Activated naive CD8-positive, alpha-beta T cell treated with anti-CD3 and anti-CD28 coated beads for 36 hours (primary cell): ENCODE measurements at regions not wholly inside any gene's neighbourhood (a gene's known extent, or its start where the extent isn't known, plus 50 kb on each side); places are given as distances from the start of the nearest gene placed in this dataset.

ENCODE experiments used
- DNase-seq: peaks from one replicate; pipeline ENCODE4 v3.0.0; 2021
- H3K27ac Mint-ChIP-seq: one replicate; pipeline ENCODE4 v1.8.0; 2022; ENCODE audit warnings: mild to moderate bottlenecking, moderate library complexity, mixed read lengths
- H3K27me3 Mint-ChIP-seq: one replicate; pipeline ENCODE4 v1.8.0; 2022; ENCODE audit warnings: mild to moderate bottlenecking, mixed read lengths
- H3K36me3 Mint-ChIP-seq: one replicate; pipeline ENCODE4 v1.8.0; 2021; ENCODE audit warnings: mild to moderate bottlenecking, mixed read lengths
- H3K4me1 Mint-ChIP-seq: one replicate; pipeline ENCODE4 v1.8.0; 2021; ENCODE audit warnings: mixed read lengths
- H3K4me3 Mint-ChIP-seq: one replicate; pipeline ENCODE4 v1.8.0; 2022; ENCODE audit warnings: mild to moderate bottlenecking, moderate library complexity, mixed read lengths
- H3K9me3 Mint-ChIP-seq: one replicate; pipeline ENCODE4 v1.8.0; 2022; ENCODE audit warnings: mixed read lengths

DNA sequence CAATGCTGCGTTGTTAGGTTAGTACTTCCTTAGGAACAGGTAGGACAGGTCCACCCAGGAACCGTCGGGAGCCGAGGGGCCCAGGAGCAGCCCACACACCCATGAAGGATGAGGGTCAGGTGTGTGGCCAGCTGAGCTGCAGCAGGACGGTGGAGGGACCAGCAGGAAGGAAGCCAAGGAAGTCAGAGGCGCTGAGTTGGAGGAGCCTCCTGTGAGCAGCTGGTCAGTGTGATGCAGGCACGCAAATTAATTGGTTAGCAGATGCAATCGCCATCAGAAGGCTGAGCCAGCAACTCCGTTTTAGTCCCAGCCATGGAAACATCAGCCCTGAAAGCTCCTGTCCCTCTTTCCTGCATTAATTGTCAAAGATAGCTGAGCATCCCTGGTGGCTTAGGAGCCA is 114.9 kb upstream of the SOX1 start:
- no peak overlapping the region for H3K4me3 Mint-ChIP-seq
- no peaks in the 10 kb centered on the region for H3K9me3 Mint-ChIP-seq
- no peak for DNase-seq
- peaks cover 8% of the 10 kb centered on the region for H3K27me3 Mint-ChIP-seq
- no peaks in the 10 kb centered on the region for H3K4me1 Mint-ChIP-seq
- H3K27ac Mint-ChIP-seq, result no peak overlapping the region
- no peaks in the 10 kb centered on the region for H3K36me3 Mint-ChIP-seq

DNA sequence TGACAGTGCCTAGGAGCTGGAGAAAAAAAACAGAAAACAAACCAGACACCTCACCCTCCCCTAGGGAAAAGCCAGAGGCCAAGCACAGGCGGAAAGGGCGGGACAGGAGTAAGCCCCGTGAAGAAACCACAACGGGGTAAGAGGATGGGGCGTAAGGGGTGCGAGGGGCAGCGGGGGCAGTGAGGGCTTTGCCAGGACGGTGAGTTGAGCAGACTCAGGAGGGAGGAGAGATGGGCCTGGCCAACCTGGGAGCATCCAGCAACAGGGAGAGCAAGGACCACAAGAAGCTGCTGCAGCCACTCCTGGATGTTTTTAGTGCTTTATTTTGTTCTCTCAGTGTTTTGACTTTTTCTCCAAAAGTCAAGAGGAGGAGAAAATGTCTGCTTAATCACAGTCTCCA is 114.1 kb upstream of the SOX1 start:
- Mint-ChIP-seq H3K4me1 (no peaks in the 10 kb centered on the region), H3K9me3 (no peaks in the 10 kb centered on the region), H3K4me3 (no peak overlapping the region), H3K36me3 (no peaks in the 10 kb centered on the region), H3K27ac (no peak overlapping the region), H3K27me3 (peaks cover 8% of the 10 kb centered on the region)
- no peak for DNase-seq

DNA sequence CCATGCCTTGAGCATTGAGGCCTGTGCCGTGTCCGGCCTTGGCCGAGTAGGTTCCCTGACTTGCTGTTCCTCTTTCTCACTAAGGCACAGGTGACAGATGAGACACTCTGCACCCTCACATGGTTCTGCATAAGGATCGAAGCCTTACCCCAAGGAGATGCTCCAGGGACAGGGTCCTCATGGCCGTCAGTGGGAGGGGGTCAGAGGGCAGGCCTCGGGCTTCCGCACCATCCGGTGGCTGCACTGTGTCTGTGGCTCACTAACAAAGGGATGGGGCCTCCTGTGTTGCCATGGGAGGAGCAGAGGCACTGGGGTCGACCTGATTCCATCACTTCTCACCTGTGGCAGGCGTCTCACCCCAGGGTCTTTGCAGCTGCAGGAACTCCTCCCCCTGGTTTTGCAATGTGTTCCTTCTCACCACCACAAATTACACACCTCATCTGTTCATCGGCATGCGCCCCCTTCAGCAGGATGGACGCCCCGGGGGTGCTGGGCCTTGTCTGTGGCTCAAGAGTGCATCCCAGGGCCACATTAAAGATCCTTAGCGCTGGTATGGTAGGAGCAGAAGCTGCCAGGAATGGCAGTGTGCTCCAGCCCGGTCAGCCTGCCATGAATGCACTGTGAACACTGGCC is 113.3 kb upstream of the SOX1 start:
- Mint-ChIP-seq H3K9me3 (no peaks in the 10 kb centered on the region), H3K4me1 (no peaks in the 10 kb centered on the region), H3K27ac (no peak overlapping the region), H3K36me3 (no peaks in the 10 kb centered on the region), H3K4me3 (no peak overlapping the region), H3K27me3 (peaks cover 4% of the 10 kb centered on the region)
- no peak for DNase-seq

DNA sequence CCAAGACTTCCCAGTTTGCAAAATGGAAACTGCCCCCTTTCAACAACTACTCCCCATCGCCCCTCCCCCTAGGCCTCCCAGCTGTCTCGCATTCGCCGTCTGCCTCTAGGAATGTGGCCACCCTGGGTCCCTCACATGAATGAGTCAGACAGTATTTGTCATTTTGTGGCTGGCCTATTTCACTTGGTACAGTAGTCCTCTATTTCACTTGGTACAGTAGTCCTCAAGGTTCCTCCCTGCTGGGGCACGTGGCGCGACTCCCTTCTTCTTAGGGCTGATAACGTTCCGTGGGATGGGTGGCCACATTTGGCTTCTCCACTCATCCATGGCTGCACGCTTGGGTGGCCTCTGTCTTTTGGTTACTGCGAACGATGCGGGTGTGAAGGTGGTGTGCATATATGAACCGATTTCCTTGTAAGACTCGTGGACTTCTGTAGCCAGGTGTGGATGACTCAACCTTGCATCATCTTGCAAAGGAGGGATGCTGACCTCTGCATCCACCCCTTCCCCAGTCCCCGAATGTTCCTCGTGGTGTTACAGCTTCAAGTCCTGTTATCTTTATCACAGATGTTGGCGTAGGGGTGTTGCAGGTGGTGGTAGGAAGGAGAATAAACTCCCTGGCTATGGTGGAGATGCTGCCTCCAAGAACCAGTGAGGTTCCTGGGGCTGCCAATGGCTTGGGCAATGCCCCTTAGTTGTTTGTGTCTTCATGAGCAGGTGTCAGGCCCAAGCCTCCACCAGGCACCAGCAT is 112.1 kb upstream of the SOX1 start:
- no peaks in the 10 kb centered on the region for H3K27me3 Mint-ChIP-seq
- no peaks in the 10 kb centered on the region for H3K36me3 Mint-ChIP-seq
- no peak overlapping the region for H3K4me3 Mint-ChIP-seq
- H3K4me1 Mint-ChIP-seq, result no peaks in the 10 kb centered on the region
- no peaks in the 10 kb centered on the region for H3K9me3 Mint-ChIP-seq
- DNase-seq, result no peak
- H3K27ac Mint-ChIP-seq, result no peak overlapping the region

DNA sequence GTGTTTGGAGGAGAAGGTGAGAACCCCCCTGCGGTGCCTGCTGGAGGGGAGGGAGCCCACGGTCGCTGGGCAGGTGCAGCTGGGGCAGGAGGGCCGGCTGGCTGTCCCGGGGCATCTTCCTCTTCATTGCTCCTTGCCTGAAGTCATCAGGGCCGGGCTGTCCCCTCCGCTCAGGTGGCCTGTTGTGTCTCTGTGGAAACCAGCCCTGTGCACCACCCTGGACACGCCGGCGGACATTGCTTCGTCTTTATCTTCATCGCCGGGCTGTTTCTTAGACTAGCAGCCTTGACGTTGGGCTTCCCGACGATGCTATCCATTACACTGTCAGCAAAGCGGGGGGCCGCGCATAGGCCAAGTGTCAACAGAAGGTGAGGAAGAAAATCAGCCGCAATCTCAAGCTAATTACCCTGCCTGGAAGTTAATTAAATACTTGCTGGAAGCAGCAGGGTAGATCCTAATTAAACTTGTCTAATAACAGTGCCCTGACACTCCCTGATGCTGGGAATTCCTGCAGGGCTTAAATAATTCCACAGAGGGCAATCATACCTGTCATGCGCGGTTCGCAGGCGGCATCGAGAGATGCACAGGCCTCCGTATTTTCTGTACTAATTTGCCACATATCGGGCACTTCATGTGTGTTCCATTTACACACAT is 111.4 kb upstream of the SOX1 start:
- Mint-ChIP-seq H3K27me3 (no peaks in the 10 kb centered on the region), H3K9me3 (no peaks in the 10 kb centered on the region), H3K4me1 (no peaks in the 10 kb centered on the region), H3K36me3 (no peaks in the 10 kb centered on the region), H3K4me3 (no peak overlapping the region), H3K27ac (no peak overlapping the region)
- DNase-seq, result no peak

DNA sequence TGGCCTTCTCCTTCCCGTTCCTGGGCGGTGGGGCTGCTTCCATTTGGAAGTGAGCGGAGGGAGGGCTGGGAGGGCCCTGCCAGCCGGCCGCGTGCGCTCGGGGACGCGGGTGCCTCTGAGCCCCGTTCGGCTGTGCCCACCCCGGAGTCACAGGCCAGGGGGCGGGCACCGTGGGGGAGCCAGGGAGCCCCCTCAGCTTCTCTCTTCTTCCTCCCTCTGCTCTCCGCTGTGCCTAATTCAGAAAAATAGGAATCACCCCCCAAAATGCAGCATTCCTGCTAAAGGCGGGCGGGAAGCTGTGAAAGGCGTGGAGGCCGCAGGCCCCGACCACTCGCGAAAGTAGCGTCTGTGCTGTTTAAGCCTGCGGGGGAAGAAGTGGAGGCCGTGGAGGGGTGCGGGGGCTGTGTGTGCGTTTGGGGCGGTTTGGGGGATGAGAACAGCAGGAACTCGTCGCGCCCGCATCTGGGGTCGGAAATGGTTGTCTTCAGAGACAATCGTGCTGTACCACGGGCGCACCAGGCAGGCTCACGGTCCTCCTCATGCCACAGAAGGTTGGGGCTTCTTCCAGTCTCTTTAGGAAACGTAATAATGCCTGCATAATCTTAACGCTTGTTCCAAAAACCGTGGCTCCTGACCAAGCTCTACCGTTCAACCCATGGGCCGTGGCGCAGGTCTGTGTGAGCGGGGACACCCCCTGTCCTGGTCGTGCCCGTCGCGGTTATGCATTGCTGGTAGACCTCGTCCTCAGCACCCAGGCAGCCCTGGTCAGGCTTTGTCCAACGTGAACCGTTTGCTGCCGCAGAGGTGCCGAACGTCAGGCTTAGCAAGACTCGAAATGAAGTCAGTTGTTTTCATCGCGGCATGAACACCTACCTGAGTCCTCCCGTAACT is 110.4 kb upstream of the SOX1 start:
- DNase-seq, result no peak
- H3K9me3 Mint-ChIP-seq, result no peaks in the 10 kb centered on the region
- H3K27ac Mint-ChIP-seq, result no peak overlapping the region
- H3K4me1 Mint-ChIP-seq, result no peaks in the 10 kb centered on the region
- H3K4me3 Mint-ChIP-seq, result no peak overlapping the region
- H3K36me3 Mint-ChIP-seq, result no peaks in the 10 kb centered on the region
- no peaks in the 10 kb centered on the region for H3K27me3 Mint-ChIP-seq

DNA sequence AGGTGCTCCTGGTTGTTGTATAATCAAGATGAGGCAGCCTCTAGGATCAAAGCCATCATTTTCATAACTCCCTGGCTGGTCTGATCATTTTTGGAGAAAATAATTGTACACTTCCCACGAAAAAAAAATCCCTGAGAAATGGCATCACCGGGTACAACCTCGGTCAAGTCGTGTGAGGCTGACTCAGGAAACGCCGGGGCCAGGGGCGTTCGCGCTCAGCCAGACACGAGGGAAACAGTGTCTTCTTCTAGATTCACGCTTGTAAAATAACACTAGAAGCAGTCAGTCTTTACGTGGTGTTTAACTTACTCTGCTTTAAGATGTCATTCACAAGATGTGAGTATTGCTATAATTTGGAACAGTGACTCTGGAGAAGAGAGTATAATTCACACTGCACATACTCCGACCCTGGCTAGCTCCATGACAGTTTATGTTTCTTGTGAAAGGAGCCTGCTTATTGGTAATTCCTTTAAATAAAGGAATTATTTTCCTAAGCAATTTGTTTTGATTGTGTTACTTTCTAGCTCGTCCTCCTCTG is 109.0 kb upstream of the SOX1 start:
- Mint-ChIP-seq H3K27me3 (no peaks in the 10 kb centered on the region), H3K4me3 (no peak overlapping the region), H3K27ac (no peak overlapping the region), H3K36me3 (no peaks in the 10 kb centered on the region), H3K4me1 (no peaks in the 10 kb centered on the region), H3K9me3 (no peaks in the 10 kb centered on the region)
- no peak for DNase-seq

DNA sequence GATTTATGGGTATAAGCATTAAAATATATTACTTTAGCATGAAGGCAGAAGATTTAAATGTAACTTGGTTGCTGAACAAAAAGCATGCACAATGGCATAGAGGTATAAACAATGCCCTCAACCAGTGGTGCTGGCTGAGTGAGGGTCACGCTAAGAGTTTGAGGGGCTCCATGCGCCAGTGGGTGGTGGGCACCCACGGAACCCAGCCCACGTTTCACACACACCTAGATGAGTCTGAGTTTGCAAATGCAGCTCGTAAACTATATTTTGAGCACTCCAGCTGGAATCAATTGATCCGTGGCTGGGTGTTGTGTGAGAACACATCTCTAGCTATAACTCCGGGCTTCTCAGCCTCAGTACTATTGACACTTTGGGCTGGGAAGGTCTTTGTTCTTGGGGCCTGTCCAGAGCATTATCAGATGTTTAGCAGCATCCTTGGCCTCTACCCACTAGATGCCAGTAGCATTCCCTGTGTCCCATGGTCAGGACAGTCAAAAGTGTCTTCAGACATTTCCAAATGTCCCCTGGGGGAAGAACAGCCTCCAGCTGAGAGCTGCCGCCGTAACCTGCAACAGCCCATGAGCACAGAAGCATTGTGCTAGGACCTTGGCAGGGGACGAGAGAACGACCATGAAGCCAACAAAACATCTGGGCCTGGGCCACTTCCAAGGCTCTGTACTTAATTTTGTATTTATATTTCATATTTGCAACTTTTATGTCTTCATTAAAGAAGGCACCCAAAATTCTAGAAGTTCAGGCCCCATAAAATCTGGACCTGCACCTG is 108.1 kb upstream of the SOX1 start:
- H3K9me3 Mint-ChIP-seq, result no peaks in the 10 kb centered on the region

DNA sequence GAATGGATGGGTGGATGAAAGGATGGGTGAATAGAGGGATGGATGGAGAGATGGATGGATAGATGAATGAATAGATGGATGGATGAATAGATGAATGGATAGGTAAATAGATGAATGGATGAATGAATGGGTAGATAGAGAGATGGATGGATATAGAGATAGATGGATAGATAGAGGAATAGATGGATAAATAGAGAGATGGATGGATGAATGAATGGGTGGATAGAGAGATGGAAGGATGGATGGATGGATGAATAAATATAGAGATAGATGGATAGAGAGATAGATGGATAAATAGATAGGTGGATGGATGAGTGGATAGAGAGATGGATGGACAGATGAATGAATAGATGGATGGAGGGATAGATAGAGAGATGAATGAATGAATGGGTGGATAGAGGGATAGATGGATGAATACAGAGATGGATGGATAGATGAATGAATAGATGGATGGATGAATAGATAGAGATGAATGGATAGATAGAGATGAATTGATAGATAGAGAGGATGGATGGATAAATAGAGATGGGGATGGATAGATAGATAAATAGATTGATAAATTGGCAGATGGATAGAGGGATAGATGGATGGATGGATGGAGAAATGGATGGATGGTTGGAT is 106.7 kb upstream of the SOX1 start:
- H3K9me3 Mint-ChIP-seq, result no peaks in the 10 kb centered on the region

More for the DNA sequence above, 108.1 kb upstream of the SOX1 start:
- DNase-seq, result no peak
- no peak overlapping the region for H3K27ac Mint-ChIP-seq
- H3K4me1 Mint-ChIP-seq, result no peaks in the 10 kb centered on the region
- H3K27me3 Mint-ChIP-seq, result no peaks in the 10 kb centered on the region
- H3K36me3 Mint-ChIP-seq, result no peaks in the 10 kb centered on the region
- H3K4me3 Mint-ChIP-seq, result no peak overlapping the region

DNA sequence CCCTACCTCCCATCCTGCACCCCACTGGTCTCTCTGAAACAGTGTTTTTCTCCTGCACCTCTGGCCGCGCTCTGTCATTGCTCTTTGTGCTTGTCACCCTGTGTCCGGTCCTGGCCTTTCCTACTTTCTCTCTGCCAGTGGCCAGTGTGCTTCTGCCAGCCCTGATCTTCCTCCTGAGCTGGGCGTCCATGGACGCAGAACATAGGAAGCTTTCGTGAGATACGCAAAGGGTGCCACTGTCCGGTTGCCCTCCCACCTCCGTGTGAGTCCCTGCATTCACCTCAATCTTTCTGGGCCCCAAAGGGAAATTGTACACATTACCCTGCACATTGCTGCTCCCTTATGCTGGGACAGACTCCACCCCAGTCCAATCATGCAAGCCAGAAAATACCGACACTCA is 105.7 kb upstream of the SOX1 start:
- H3K9me3 Mint-ChIP-seq, result no peaks in the 10 kb centered on the region
- H3K36me3 Mint-ChIP-seq, result no peaks in the 10 kb centered on the region
- H3K27me3 Mint-ChIP-seq, result no peaks in the 10 kb centered on the region

More for the DNA sequence above, 106.7 kb upstream of the SOX1 start:
- no peak overlapping the region for H3K4me3 Mint-ChIP-seq
- no peaks in the 10 kb centered on the region for H3K27me3 Mint-ChIP-seq
- H3K36me3 Mint-ChIP-seq, result no peaks in the 10 kb centered on the region
- no peak for DNase-seq
- no peak overlapping the region for H3K27ac Mint-ChIP-seq
- H3K4me1 Mint-ChIP-seq, result no peaks in the 10 kb centered on the region

DNA sequence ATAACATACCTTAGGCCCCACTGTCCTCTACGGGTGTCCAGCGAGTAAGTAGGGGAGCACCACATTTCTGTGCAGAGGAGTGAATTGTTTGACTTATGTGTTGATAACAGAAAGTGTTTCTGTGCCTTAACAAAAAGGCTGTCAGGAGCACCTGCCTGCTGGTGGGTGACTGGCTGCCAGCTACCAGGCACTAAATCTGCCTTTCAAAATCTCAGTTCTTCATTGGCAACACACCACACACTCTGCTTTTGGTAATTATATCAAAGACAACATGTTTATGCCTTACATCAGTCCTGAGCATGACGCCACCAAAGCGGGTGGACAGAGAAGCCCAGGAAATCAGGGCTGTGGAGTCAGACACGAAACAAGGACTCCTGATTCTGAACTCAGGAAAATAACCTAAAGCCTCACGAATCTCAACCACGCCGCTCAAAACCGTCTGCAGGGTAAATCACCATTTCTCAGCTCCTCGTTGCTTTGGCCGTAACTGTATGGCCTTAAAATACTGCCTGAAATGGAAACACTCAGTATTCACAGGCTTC is 105.2 kb upstream of the SOX1 start:
- H3K27me3 Mint-ChIP-seq, result no peaks in the 10 kb centered on the region
- H3K4me1 Mint-ChIP-seq, result no peaks in the 10 kb centered on the region
- H3K27ac Mint-ChIP-seq, result no peak overlapping the region
- H3K4me3 Mint-ChIP-seq, result no peak overlapping the region
- DNase-seq, result no peak
- no peaks in the 10 kb centered on the region for H3K36me3 Mint-ChIP-seq
- no peaks in the 10 kb centered on the region for H3K9me3 Mint-ChIP-seq

More for the DNA sequence above, 105.7 kb upstream of the SOX1 start:
- no peak overlapping the region for H3K4me3 Mint-ChIP-seq
- DNase-seq, result no peak
- H3K27ac Mint-ChIP-seq, result no peak overlapping the region
- H3K4me1 Mint-ChIP-seq, result no peaks in the 10 kb centered on the region

DNA sequence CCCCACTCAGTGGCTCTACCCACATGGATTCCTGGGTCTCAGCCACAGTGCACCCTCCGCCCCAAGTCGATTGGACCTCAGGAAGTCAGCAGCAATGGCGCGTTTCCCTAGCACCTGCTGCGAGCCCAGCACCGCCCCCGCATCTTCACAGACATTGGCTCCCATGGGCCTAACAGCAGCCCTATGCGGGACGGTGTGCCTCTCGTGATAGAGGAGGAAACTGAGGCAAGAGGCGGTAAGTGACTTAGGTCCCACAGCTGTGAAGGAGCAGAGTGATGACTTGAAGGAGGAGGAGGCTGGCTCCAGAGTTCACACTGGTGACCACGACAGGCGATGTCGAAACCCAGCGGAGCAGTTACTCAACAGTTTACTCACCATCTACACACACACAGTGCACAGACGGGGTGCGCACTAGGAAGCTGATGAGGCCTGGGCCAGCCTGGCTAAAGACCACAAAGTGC is 104.5 kb upstream of the SOX1 start:
- Mint-ChIP-seq H3K9me3 (no peaks in the 10 kb centered on the region), H3K27ac (no peak overlapping the region), H3K4me1 (no peaks in the 10 kb centered on the region), H3K36me3 (no peaks in the 10 kb centered on the region), H3K4me3 (no peak overlapping the region), H3K27me3 (no peaks in the 10 kb centered on the region)
- no peak for DNase-seq

DNA sequence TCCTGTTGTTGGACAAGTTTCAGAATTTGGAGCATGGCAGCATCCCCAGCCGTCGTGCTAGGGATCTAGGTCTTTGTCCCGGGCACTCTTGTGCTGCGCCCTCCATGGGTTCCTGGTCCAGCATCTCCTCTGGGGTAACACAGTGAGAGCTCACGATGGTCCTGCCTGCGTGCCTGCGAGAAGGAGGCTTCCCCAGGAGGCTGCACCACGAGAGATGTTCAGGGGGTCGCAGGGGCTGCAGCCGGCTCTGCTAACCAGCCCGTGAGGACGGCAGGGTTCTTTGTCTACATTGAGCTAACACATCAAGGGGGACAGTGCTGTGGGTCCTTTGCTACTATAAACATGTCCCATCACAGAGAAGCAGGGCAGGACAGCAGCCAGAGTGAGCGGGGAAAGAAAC is 103.9 kb upstream of the SOX1 start:
- Mint-ChIP-seq H3K9me3 (no peaks in the 10 kb centered on the region), H3K36me3 (no peaks in the 10 kb centered on the region), H3K27ac (no peak overlapping the region), H3K4me1 (no peaks in the 10 kb centered on the region), H3K4me3 (no peak overlapping the region), H3K27me3 (peaks cover 1% of the 10 kb centered on the region)
- DNase-seq, result no peak
